Hematopoietic multipotent progenitor cell treated with erythropoietin and hydrocortisone succinate and interleukin-3 and kit ligand, for 17 days (in vitro differentiated cells): ENCODE measurements at regions not wholly inside any gene's neighbourhood (a gene's known extent, or its start where the extent isn't known, plus 50 kb on each side); places are given as distances from the start of the nearest gene placed in this dataset.

Source experiments
- DNase-seq: peaks from one replicate; pipeline ENCODE4 v3.0.0-alpha.2; 2015; ENCODE audit warnings: low spot score

GRCh38 chr4:153137677-153138630 lies 66.3 kb upstream of the TRIM2 start:
- DNase-seq: peak; percentile 70

- DNase-seq: peak; percentile 58
These were observed 65.5 kb upstream of the TRIM2 start for GRCh38 chr4:153138736-153139135.

- no peak for DNase-seq
These were observed 63.9 kb upstream of the TRIM2 start for GRCh38 chr4:153140294-153140693.

GRCh38 chr4:153141238-153141637 lies 63.0 kb upstream of the TRIM2 start:
- no peak for DNase-seq

GRCh38 chr4:153142700-153143438 lies 61.4 kb upstream of the TRIM2 start:
- DNase-seq: peak; percentile 82

GRCh38 chr4:153143527-153144348 lies 60.5 kb upstream of the TRIM2 start:
- DNase-seq: peak; percentile 49

- no peak for DNase-seq
These were observed 58.2 kb upstream of the TRIM2 start for GRCh38 chr4:153146031-153146430.

- no peak for DNase-seq
These were observed 57.3 kb upstream of the TRIM2 start for GRCh38 chr4:153146961-153147360.

- DNase-seq: no peak
These were observed 55.5 kb upstream of the TRIM2 start for GRCh38 chr4:153148791-153149190.

GRCh38 chr4:153151535-153152455 lies 52.4 kb upstream of the TRIM2 start:
- no peak for DNase-seq

- no peak for DNase-seq
These were observed 51.5 kb upstream of the TRIM2 start for GRCh38 chr4:153152501-153153338.

GRCh38 chr4:153153339-153153871 lies 50.8 kb upstream of the TRIM2 start:
- no peak for DNase-seq

- DNase-seq: no peak
These were observed 50.0 kb upstream of the TRIM2 start for GRCh38 chr4:153154007-153154975.
